GM21390 (cell line): ENCODE measurements at regions not wholly inside any gene's neighbourhood (a gene's known extent, or its start where the extent isn't known, plus 50 kb on each side); places are given as distances from the start of the nearest gene placed in this dataset.

ENCODE experiments used
- ATAC-seq: cut with Tn5 transposase; IDR thresholded peaks from one replicate; pipeline ENCODE4 v1.9.1; 2021; ENCODE audit not compliant: unreplicated experiment

DNA sequence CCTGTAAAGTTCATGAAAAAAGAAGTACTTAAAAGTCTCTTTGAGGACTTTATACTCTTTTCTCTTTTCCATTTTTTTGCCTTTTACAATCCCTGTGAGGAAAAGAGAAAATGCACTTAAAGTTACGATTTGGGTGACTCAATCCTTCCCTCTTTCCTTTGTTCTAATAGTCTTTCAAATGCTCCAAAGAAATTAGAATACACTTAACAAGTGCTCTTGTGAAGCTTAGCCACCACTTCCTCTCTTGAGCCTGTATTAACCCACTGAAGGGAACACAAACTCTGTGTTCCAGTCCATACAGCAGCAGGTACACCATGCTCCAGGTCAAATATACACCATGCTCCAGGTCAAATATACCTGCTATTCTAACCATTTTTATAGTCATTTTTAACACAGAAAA, 581.1 kb upstream of the MGAT4C start:
- no peak for ATAC-seq

DNA sequence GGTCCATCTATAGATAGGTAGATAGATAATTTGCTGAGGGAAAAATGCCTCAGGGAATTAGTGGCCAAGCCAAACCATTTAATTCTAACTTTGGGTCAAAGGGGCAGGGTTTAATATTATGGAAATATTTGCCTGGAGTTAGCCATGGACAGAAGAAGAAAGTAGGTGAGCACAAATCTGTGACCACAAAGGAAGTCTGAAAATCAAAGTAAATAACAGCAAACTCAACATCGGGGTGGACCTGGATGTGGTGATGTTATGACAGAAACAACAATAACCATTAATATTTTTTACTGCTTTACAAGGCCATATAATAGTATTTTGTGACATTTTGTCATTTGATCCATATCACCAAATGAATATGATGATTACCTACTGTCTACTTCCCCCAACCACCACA, 578.0 kb upstream of the MGAT4C start:
- no peak for ATAC-seq

- ATAC-seq, result no peak
Observed at GRCh38 chr12:86827409-86827808, 571.2 kb upstream of the MGAT4C start.

GRCh38 chr12:86826051-86826450, 569.9 kb upstream of the MGAT4C start:
- ATAC-seq, result no peak

- no peak for ATAC-seq
Observed at GRCh38 chr12:86801439-86801838, 545.2 kb upstream of the MGAT4C start.

DNA sequence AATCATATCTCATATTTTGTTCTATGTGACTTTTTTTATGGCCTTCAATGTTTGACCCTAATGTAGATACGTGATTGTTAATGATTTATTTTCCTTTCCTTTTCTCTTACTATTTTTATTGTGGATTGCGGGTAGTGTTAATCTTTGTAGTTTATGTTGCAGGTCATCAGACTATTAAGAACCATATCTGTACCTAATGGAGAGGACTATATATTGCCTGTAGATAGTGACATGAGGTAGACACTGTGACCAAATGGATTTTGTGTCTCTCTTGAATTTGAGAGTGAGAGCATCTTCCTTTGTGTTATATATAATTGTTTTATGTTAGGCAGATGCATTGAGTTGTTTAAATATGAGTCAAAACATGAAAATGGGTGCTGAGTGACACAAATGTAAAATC, 543.4 kb upstream of the MGAT4C start:
- no peak for ATAC-seq

DNA sequence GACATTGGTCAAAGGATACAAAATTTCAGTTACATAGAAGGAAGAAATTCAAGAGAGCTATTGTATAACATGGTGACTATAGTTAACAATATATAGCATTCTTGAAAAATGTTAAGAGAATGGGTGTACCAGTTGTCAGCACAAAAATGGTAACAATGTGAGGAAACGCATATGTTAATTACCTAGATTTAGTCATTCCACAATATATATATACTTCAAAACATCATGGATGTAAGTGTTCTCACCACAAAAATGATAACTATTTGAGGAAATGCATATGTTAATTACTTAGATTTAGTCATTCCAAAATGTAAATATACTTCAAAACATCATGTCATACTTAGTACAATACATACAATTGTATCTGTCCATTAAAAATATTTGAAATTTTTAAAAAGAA, 540.4 kb upstream of the MGAT4C start:
- ATAC-seq, result no peak

GRCh38 chr12:86788661-86789060, 532.5 kb upstream of the MGAT4C start:
- ATAC-seq, result no peak

- ATAC-seq, result no peak
Observed at GRCh38 chr12:86787419-86787818, 531.2 kb upstream of the MGAT4C start.

DNA sequence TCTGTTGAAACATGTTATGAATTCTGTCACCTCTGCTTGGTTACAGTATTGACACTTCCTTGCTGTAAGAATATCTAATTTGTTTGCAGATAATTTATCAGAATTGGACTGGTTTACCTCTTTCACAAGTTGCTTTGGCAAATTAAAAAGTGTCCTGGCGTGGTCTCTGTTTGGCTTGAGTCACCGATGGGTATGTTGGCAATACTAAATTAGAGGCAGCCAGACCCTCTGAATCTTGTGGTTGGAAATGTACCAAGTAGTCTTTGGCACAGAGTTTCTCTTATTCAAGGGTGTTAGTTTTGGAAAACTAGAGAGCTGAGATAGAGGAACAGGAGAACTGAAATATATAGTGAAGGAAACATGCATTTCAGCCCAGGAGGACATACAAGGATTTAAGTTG, 521.1 kb upstream of the MGAT4C start:
- no peak for ATAC-seq

DNA sequence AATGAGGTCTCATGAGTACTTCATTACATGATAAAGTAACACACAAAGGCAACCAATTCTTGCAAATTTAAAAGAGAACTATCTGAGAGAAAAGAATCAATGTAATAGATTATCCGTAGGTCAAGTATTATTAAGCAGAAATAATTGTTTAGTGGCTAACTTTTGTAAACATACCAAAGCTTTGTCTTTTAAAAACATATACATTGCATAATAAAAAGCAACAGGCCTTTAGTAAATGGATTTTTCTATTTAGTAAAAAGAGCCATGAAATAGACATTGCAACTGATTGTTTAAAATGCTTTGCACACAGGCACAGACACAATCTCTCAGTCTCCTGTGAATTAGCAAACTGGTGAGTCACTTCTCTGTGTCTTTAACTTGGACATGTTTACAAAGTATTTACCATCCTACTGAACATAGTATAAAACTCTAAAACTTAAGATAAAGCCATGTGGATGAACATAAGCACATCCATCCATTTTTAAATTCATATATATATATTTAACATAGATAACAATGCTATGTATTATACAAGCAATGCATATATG, 518.7 kb upstream of the MGAT4C start:
- ATAC-seq, result no peak

DNA sequence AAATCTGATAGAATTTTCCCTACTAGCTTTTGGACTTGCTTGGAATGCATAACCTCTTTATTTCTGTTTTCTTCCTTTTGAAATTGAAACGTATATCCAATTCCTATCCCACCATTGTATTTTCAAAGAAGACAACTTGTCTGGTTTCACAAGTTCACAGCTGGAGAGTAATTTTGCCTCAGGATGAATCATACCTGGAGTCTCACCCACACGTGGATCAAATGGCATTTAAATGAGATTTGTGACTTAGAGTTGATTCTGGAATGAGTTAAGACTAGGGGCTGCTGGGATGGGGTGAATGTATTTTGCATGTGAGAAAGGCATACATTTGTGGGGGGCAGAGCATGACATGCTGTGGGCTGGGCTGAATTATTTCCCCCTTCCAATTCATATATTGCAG, 516.5 kb upstream of the MGAT4C start:
- ATAC-seq, result no peak

GRCh38 chr12:86770871-86771270, 514.7 kb upstream of the MGAT4C start:
- ATAC-seq, result no peak

DNA sequence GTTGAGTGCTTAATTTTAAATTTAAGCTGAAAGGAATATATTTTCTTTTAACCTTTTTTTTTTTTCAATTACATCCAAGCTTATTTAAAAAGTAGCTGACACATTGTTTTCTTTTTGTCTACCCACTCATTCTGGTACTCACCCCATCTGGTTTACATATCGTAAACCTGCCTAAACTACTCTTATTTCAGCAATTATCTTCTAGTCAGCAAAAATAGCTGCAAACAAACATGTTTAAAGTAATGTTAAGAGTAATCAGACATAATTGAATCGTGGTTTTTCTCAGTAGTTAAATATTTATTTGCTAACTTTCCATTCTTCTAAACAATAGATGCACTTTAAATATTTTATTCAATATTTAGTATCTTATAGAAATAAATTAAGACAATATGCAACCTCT, 492.7 kb upstream of the MGAT4C start:
- ATAC-seq, result no peak

DNA sequence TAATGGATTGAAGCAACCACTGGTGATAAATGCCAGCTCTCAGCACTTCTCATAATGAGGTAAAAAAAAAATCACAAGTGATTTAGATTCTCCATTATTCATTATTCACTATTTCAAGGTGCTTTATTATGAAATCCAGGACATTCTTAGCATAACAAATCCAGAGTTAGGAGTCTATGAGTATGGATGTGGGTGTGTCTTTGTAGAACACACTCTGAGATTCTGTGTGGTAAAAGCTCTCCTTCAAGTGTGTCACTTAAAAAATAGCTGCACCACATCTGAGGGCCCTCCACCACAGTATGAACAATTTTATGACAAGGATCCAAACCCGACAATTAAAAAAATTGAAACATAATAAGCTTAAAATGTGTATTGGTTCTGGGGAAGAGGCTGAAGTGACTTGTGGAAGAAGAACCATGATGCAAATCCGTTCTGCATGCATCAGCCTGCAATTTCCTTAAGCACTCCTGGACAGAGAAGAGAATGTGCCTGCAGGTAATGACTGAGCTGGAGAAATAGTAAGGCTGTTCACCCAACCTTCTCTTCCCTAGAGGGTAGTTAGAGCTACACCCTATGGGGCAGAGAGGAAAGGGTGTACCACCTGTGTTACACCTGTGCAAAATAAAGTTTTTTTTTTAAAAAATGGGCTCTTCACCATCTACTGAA, 488.5 kb upstream of the MGAT4C start:
- no peak for ATAC-seq

- ATAC-seq, result no peak
Observed at GRCh38 chr12:86743875-86744536, 487.8 kb upstream of the MGAT4C start.

DNA sequence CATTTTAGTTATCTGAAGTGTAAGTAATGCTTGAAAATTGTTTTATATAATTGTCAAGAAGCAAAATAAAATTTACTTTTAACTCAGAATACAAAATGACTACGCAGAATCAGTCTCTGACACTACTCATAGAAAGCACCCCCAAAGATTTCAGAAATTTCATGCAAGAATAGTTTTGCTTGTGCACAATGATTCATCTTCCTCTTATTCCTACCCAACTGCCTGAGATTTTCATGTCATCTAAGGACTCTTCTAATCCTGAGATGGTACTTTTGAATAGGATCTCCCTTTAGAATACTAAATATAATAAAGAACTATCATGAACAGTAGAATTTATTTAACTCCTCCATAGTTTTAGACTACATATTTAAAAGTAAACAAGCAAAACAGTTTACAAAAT, 485.3 kb upstream of the MGAT4C start:
- ATAC-seq, result no peak

DNA sequence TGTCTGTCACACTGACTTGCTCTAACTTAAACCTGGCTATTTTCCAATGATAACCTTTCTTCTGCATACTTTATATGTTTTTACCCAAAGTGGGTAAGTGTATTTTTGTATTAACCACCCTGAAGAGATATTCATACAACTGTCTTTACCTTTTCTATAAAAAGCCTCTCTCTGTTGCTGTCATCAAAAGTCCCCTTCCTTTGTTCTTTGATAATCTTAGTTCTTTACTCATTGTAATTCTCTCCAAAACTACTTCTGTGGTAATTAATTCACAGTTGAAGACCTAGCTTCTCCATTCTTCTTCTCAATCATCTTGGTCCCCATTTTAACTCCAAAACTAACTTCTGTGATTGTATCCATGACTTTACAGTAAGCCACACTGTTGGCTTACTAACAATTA, 479.7 kb upstream of the MGAT4C start:
- no peak for ATAC-seq

DNA sequence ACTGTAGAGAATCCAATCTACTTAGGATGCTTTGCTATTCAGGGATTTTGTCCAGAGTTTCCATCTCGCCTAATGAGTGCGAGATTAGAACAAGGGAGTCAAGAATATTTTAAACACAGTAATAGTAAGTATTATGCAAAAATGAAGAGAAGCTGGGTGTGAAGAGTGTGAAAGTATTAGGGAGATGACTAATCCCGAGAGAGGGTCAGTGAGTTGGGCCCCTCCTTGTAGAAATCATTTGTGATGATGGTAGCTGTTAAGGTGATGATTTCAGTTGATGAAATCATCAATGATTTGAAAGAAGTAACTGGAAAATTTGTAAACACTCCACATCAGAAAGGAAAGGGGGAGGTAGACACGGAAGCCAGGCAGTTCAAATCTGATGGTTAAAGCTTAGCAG, 478.9 kb upstream of the MGAT4C start:
- ATAC-seq, result no peak

- ATAC-seq, result no peak
Observed at GRCh38 chr12:86730233-86730632, 474.0 kb upstream of the MGAT4C start.

GRCh38 chr12:86729739-86730138, 473.5 kb upstream of the MGAT4C start:
- no peak for ATAC-seq

DNA sequence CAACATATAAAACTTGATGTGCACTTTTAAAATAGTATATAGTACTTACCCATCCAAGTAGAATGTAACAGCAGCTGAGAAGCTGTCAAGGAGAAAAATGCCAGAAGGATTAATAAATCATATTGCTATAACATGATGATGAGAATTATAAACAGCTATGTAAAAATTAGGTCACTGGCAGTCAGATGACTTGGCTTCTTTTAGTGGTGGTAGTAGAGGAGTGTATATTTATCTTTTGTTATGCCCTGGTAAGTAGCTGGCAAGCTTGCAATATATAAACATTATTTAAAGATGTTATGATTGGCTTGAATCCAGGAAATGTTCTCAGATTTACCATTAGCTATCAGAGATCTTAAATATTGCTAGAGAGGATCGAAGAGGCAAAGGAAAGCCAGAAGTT, 471.0 kb upstream of the MGAT4C start:
- ATAC-seq, result no peak

GRCh38 chr12:86724716-86725115, 468.5 kb upstream of the MGAT4C start:
- no peak for ATAC-seq
